Gastrocnemius medialis (tissue), 4 donors: ENCODE measurements at regions not wholly inside any gene's neighbourhood (a gene's known extent, or its start where the extent isn't known, plus 50 kb on each side); places are given as distances from the start of the nearest gene placed in this dataset.

Source experiments
- ATAC-seq, 2 donors: fragments of 150-250 bp; one replicate each; pipeline ENCODE4 v1.9.1; 2016
- DNase-seq, 2 donors: peaks; one replicate each; pipeline ENCODE4 v3.0.0-alpha.2; 2019
- H3K27ac ChIP-seq, 4 donors: fragments of 200-600 bp; sonication (generic); 1 replicate in 1 of 4; 2 replicates in 3 of 4; pipeline ENCODE4 v1.5.1; 2016 to 2018; ENCODE audit warnings: mild to moderate bottlenecking in 2 of 4, moderate library complexity in 1 of 4
- H3K27me3 ChIP-seq, 3 donors: fragments of 200-600 bp; sonication (generic) in 2 of 3; 1 replicate in 1 of 3; 2 replicates in 2 of 3; pipeline versions ENCODE4 v1.5.1 to v1.6.0; 2016 to 2019; ENCODE audit warnings: mild to moderate bottlenecking in 1 of 3, moderate library complexity in 1 of 3
- H3K36me3 ChIP-seq, 2 donors: fragments of 200-600 bp; sonication (generic) in 1 of 2; one replicate each; pipeline ENCODE4 v1.5.1; 2017 to 2018
- H3K4me1 ChIP-seq, 2 donors: fragments of 200-600 bp; sonication (generic) in 1 of 2; one replicate each; pipeline ENCODE4 v1.5.1; 2016 to 2017; ENCODE audit warnings: mild to moderate bottlenecking in 2 of 2
- H3K4me3 ChIP-seq, 4 donors: fragments of 200-600 bp; sonication (generic) in 3 of 4; 1 replicate in 1 of 4; 2 replicates in 3 of 4; pipeline ENCODE4 v1.5.1; 2016 to 2019; ENCODE audit warnings: mild to moderate bottlenecking in 2 of 4
- H3K9me3 ChIP-seq, 3 donors: fragments of 200-600 bp; sonication (generic) in 2 of 3; 1 replicate in 1 of 3; 2 replicates in 2 of 3; pipeline ENCODE4 v1.5.1; 2016 to 2019
- CTCF ChIP-seq, 5 experiments: fragments of 450-650 bp in 3 of 5; fragments of 200-600 bp in 2 of 5; sonication (generic) in 2 of 5; IDR thresholded peaks in 4 of 5; conservative IDR thresholded peaks in 1 of 5; 1 replicate in 4 of 5; 2 replicates in 1 of 5; pipeline ENCODE4 v1.5.1; 2016 to 2019; ENCODE audit warnings: antibody characterized with exemption in 5 of 5, mild to moderate bottlenecking in 3 of 5, moderate library complexity in 3 of 5
- POLR2A ChIP-seq, 2 donors: fragments of 450-650 bp; IDR thresholded peaks; one replicate each; pipeline ENCODE4 v1.6.1; 2017; ENCODE audit warnings: antibody characterized with exemption in 2 of 2, mild to moderate bottlenecking in 2 of 2, moderate library complexity in 2 of 2
- in situ Hi-C, 4 donors: fragments of 200-750 bp; cut with MboI; loops; one replicate each; pipeline versions ENCODE4 v1.15.0 to v1.8.0; 2017; ENCODE audit warnings: low sequenced_read_pairs in 4 of 4
- intact Hi-C: fragments of 100-400 bp; cut with DNase I; formaldehyde crosslinking; loops from one replicate; pipeline ENCODE4 v1.15.1; 2023; ENCODE audit warnings: low total_unique reads

DNA sequence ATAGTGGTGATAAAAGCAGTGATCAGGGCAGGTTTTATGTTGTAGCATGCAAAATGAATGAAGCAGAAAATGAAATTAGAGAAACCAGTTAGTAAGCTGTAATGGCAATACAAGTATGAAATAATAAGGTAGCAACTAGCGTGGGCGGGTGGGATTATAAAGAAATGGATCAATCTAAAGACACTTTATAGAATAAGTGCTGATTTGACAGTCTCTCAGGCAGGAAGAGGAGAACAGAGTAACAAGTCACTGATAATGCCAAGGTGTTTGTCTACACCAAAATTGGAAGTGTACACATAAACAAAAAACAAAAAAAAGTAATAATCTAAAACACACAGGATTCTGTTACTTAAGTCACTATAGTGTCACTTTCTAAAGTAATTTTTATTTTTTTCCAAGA lies 51.0 kb upstream of the PCBP1 start:
- TF ChIP-seq POLR2A (IDR thresholded peaks at IDR 0.05) (no peak), CTCF (IDR thresholded peaks at IDR 0.05 in 4 of 5, conservative IDR thresholded peaks at IDR 0.05 in 1 of 5) (no peak)
- in situ Hi-C loops, result no loop called here
- ATAC-seq, result no peak

GRCh38 chr2:70035344-70035844 lies 51.9 kb upstream of the PCBP1 start:
- H3K27me3 ChIP-seq, result no peaks in the 10 kb centered on the region
- intact Hi-C loops, result no loop called here
- peaks cover 15 to 24% of the 10 kb centered on the region in 2 donors for H3K4me1 ChIP-seq
- DNase-seq (no peak), ATAC-seq (no peak)
- TF ChIP-seq POLR2A (IDR thresholded peaks at IDR 0.05), result no peak
- no peak for TF ChIP-seq CTCF (IDR thresholded peaks at IDR 0.05 in 4 of 5, conservative IDR thresholded peaks at IDR 0.05 in 1 of 5)
- no peak overlapping the region for H3K4me3 ChIP-seq
- no peaks in the 10 kb centered on the region for H3K36me3 ChIP-seq
- H3K27ac ChIP-seq, result peak overlapping the region in 3 of 4 donors; percentile 11 to 41 (median 41)
- H3K9me3 ChIP-seq, result no peaks in the 10 kb centered on the region
- in situ Hi-C loops, result no loop called here

More for the DNA sequence above, 51.0 kb upstream of the PCBP1 start:
- no peak for DNase-seq
- H3K27me3 ChIP-seq, result no peaks in the 10 kb centered on the region
- intact Hi-C loops, result no loop called here
- H3K9me3 ChIP-seq, result no peaks in the 10 kb centered on the region
- peaks cover 15 to 18% of the 10 kb centered on the region in 2 donors for H3K4me1 ChIP-seq
- no peak overlapping the region for H3K27ac ChIP-seq
- no peak overlapping the region for H3K4me3 ChIP-seq
- no peaks in the 10 kb centered on the region for H3K36me3 ChIP-seq

DNA sequence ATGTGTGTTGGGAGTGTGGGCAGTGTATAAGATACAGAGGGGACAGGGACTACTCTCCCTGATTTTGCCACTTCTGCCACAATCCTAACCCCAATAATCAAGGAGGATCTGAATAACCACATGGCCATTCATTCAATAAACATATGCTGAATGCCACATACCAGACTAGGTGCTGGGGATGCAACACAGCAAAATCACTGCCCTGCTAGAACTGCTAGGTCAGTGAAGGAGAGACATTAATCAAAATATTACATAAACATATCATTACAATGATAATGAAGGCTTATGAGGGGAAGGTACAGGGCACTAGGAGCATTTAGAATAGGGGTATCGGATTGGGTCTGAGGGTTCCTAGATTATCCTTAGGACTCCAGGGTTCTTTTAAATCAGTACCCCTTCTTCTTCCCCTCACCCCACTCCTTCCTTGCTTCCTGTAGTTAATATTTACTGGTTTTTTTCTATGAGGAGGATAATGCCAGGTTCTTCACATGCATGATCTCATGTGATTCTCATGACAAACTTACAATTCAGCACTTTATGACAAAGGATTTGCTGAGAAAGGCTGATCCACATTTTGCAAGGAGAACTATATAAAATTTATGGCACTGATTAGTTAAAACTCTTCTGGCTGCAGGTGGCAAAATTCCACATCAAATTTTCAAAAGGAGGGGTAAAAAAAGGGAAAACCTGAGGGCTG lies 56.4 kb upstream of the PCBP1 start:
- intact Hi-C loops, result no loop called here
- H3K36me3 ChIP-seq, result no peaks in the 10 kb centered on the region
- no peak overlapping the region for H3K4me3 ChIP-seq

DNA sequence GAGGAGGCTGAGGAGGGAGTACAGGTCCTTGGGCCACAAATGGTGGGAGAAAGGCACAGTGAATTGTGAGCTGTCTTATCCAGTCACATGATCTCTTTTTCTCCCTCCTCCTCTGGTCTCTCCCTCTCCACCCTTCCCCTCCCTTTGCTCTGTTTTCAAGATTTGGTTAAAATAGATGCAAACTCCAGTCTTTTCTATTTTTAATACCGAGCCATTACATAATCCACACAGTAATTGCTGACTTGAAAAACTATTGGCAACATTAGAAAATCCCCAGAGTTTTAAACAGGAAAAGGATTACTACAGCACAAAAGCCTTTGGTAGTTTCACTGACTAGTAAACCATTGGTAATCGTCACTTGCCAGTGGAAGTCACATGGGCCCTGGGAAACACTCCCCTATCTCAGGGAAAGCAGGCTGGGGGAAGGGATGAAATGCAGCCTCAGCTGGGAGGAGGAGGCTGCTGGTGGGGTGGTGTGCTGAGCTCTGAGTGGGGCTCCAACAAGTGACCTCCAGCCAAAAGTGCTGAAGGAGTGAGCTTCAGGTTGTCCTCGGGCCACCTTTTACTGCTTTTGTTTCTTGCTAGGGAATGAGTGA lies 57.4 kb upstream of the PCBP1 start:
- DNase-seq (peak; percentile 35 to 62), ATAC-seq (peak; percentile 60 to 87)
- no peaks in the 10 kb centered on the region for H3K9me3 ChIP-seq
- intact Hi-C loops (no loop called here), in situ Hi-C loops (no loop called here)
- H3K36me3 ChIP-seq, result no peaks in the 10 kb centered on the region
- H3K27ac ChIP-seq, result peak overlapping the region; percentile 68 to 81 (median 76)
- no peaks in the 10 kb centered on the region for H3K27me3 ChIP-seq
- peaks cover 18 to 21% of the 10 kb centered on the region in 2 donors for H3K4me1 ChIP-seq
- TF ChIP-seq CTCF (IDR thresholded peaks at IDR 0.05 in 4 of 5, conservative IDR thresholded peaks at IDR 0.05 in 1 of 5), result no peak
- TF ChIP-seq POLR2A (IDR thresholded peaks at IDR 0.05), result peak in 1 of 2 donors; percentile 39
- no peak overlapping the region for H3K4me3 ChIP-seq

More for the DNA sequence above, 56.4 kb upstream of the PCBP1 start:
- no peak for TF ChIP-seq POLR2A (IDR thresholded peaks at IDR 0.05)
- no peak for TF ChIP-seq CTCF (IDR thresholded peaks at IDR 0.05 in 4 of 5, conservative IDR thresholded peaks at IDR 0.05 in 1 of 5)
- no peaks in the 10 kb centered on the region for H3K27me3 ChIP-seq
- DNase-seq (no peak), ATAC-seq (no peak)
- H3K27ac ChIP-seq, result peak overlapping the region; percentile 68 to 81 (median 76)
- H3K9me3 ChIP-seq, result no peaks in the 10 kb centered on the region
- peaks cover 27 to 31% of the 10 kb centered on the region in 2 donors for H3K4me1 ChIP-seq
- in situ Hi-C loops, result no loop called here
